ENCODE measurements at regions not wholly inside any gene's neighbourhood (a gene's known extent, or its start where the extent isn't known, plus 50 kb on each side); places are given as distances from the start of the nearest gene placed in this dataset.

- WGBS, 2 donors, result 67 to 68% methylated on average over 2 of the region's 2 CpGs
- ATAC-seq (ENCODE audit: low FRiP score in 2 of 2), result no peak
Observed at GRCh38 chr4:133484287-133484686, 335.2 kb downstream of the PCDH10 start.

GRCh38 chr4:133483600-133484246 lies 334.6 kb downstream of the PCDH10 start:
- DNase-seq (no peak), ATAC-seq (ENCODE audit: low FRiP score in 2 of 2) (no peak)
- Histone ChIP-seq H3K27ac (no peak overlapping the region), H3K27me3 (no peaks in the 10 kb centered on the region), H3K36me3 (no peaks in the 10 kb centered on the region), H3K4me3 (no peak overlapping the region), H3K9me3 (no peaks in the 10 kb centered on the region), H3K4me1 (no peaks in the 10 kb centered on the region)
- TF ChIP-seq POLR2AphosphoS5 (IDR thresholded peaks at IDR 0.05), result no peak
- TF ChIP-seq EP300 (IDR thresholded peaks at IDR 0.05), result no peak
- no peak for TF ChIP-seq POLR2A (IDR thresholded peaks at IDR 0.05)
- peak in 2 of 6 experiments; percentile 22 to 25 for TF ChIP-seq CTCF (IDR thresholded peaks at IDR 0.05)
- WGBS, 2 donors, result 59 to 65% methylated on average over 4 of the region's 4 CpGs

More at GRCh38 chr4:133484287-133484686, 335.2 kb downstream of the PCDH10 start:
- no peak for TF ChIP-seq POLR2AphosphoS5 (IDR thresholded peaks at IDR 0.05)
- Histone ChIP-seq H3K9me3 (no peaks in the 10 kb centered on the region), H3K4me3 (no peak overlapping the region), H3K4me1 (no peaks in the 10 kb centered on the region), H3K27ac (no peak overlapping the region), H3K27me3 (no peaks in the 10 kb centered on the region), H3K36me3 (no peaks in the 10 kb centered on the region)
- DNase-seq, result no peak

DNA sequence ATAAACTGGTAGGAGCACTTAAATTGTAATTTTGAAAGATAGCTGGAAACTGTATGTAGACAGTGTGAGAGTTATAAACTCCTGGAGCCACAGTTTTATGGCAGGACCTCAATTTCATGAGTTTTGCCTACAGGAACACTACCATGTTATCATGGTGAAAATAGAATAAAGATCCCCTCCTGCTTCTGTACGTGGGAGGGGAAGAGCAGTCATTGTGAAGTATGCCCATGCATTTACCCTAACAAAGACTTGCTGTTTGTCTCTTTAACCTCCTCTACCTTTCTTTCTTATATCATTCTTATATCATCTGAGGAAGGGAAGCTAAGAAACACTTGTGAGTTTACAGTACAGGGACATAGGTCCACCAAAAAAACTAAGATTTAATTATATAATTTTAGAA lies 327.0 kb downstream of the PCDH10 start:
- H3K4me1 ChIP-seq, result no peaks in the 10 kb centered on the region
- H3K27ac ChIP-seq, result no peak overlapping the region
- no peak for TF ChIP-seq POLR2A (IDR thresholded peaks at IDR 0.05)
- TF ChIP-seq POLR2AphosphoS5 (IDR thresholded peaks at IDR 0.05), result no peak
- no peak for TF ChIP-seq CTCF (IDR thresholded peaks at IDR 0.05)
- no peak for TF ChIP-seq EP300 (IDR thresholded peaks at IDR 0.05)
- H3K9me3 ChIP-seq, result no peaks in the 10 kb centered on the region
- no peak for ATAC-seq (ENCODE audit: low FRiP score in 2 of 2)
- H3K27me3 ChIP-seq, result no peaks in the 10 kb centered on the region
- no peak overlapping the region for H3K4me3 ChIP-seq
- DNase-seq, result no peak
- H3K36me3 ChIP-seq, result no peaks in the 10 kb centered on the region
- 46 to 54% methylated on average over 1 of the region's 1 CpG for WGBS, 2 donors

GRCh38 chr4:133474501-133474900 lies 325.4 kb downstream of the PCDH10 start:
- TF ChIP-seq CTCF (IDR thresholded peaks at IDR 0.05) (no peak), POLR2A (IDR thresholded peaks at IDR 0.05) (no peak), EP300 (IDR thresholded peaks at IDR 0.05) (no peak), POLR2AphosphoS5 (IDR thresholded peaks at IDR 0.05) (no peak)
- Histone ChIP-seq H3K9me3 (no peaks in the 10 kb centered on the region), H3K36me3 (no peaks in the 10 kb centered on the region), H3K4me3 (no peak overlapping the region), H3K27me3 (no peaks in the 10 kb centered on the region), H3K4me1 (no peaks in the 10 kb centered on the region), H3K27ac (no peak overlapping the region)
- no peak for DNase-seq
- WGBS, 2 donors, result 82 to 93% methylated on average over 2 of the region's 2 CpGs
- ATAC-seq (ENCODE audit: low FRiP score in 2 of 2), result no peak

- Histone ChIP-seq H3K4me3 (no peak overlapping the region), H3K27me3 (no peaks in the 10 kb centered on the region), H3K36me3 (no peaks in the 10 kb centered on the region), H3K27ac (no peak overlapping the region), H3K4me1 (no peaks in the 10 kb centered on the region), H3K9me3 (no peaks in the 10 kb centered on the region)
- no peak for ATAC-seq (ENCODE audit: low FRiP score in 2 of 2)
- DNase-seq, result no peak
- WGBS, 2 donors, result 30 to 45% methylated on average over 1 of the region's 1 CpG
- TF ChIP-seq EP300 (IDR thresholded peaks at IDR 0.05), result no peak
- TF ChIP-seq POLR2A (IDR thresholded peaks at IDR 0.05), result no peak
- TF ChIP-seq POLR2AphosphoS5 (IDR thresholded peaks at IDR 0.05), result no peak
- TF ChIP-seq CTCF (IDR thresholded peaks at IDR 0.05), result no peak
Observed at GRCh38 chr4:133472244-133472643, 323.1 kb downstream of the PCDH10 start.

Measured in upper lobe of left lung (tissue), 6 donors.